ENCODE measurements at regions not wholly inside any gene's neighbourhood (a gene's known extent, or its start where the extent isn't known, plus 50 kb on each side); places are given as distances from the start of the nearest gene placed in this dataset.

DNA sequence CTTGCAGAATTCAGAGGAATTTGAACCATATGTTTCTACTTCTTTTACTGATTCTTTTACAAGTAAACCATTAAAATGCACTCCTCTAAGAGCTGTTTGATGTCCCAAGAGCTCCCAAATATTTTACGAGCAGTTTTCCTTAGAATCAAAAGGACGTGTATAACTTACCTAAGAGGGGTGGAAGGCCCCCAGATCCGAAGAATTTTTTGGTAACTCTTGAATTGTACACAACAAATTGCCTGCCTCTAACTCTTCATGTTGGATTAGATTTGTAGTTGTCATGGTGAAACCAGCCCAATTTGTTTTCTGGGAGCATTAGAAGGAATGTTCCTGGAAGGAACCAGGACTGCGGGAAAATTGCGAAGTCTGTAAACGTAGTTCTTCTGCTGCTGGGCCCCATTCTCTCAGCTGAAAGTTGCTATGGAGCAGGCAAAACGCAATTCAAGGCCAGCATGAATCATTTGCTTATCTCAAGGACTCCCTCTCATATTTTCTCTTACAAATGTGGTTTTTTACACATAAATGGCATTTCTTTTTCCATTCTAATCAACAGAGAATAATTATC lies 124.8 kb upstream of the TMEM72 start:
- H3K4me1 ChIP-seq: no peaks in the 10 kb centered on the region
- H3K36me3 ChIP-seq: no peaks in the 10 kb centered on the region
- ATAC-seq (peak in 4 of 8 donors; percentile 27 to 60 (median 50)), DNase-seq (no peak)
- no peak overlapping the region for H3K27ac ChIP-seq
- peaks cover 0 to 5% (median 0%) of the 10 kb centered on the region in 11 donors for H3K9me3 ChIP-seq
- no peak overlapping the region for H3K4me3 ChIP-seq
- TF ChIP-seq, protein P1, sequence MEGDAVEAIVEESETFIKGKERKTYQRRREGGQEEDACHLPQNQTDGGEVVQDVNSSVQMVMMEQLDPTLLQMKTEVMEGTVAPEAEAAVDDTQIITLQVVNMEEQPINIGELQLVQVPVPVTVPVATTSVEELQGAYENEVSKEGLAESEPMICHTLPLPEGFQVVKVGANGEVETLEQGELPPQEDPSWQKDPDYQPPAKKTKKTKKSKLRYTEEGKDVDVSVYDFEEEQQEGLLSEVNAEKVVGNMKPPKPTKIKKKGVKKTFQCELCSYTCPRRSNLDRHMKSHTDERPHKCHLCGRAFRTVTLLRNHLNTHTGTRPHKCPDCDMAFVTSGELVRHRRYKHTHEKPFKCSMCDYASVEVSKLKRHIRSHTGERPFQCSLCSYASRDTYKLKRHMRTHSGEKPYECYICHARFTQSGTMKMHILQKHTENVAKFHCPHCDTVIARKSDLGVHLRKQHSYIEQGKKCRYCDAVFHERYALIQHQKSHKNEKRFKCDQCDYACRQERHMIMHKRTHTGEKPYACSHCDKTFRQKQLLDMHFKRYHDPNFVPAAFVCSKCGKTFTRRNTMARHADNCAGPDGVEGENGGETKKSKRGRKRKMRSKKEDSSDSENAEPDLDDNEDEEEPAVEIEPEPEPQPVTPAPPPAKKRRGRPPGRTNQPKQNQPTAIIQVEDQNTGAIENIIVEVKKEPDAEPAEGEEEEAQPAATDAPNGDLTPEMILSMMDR (IDR thresholded peaks at IDR 0.05): no peak
- peaks cover 0 to 4% (median 0%) of the 10 kb centered on the region in 7 donors for H3K27me3 ChIP-seq
- WGBS, 2 donors: 76 to 79% methylated on average over 7 of the region's 7 CpGs
- intact Hi-C loops (cut with DNase I): loop anchor here in 1 of 10 donors (5.0 kb wide), 2 partner anchors 51 to 1889 kb away; no protein-coding TSS in a partner anchor

DNA sequence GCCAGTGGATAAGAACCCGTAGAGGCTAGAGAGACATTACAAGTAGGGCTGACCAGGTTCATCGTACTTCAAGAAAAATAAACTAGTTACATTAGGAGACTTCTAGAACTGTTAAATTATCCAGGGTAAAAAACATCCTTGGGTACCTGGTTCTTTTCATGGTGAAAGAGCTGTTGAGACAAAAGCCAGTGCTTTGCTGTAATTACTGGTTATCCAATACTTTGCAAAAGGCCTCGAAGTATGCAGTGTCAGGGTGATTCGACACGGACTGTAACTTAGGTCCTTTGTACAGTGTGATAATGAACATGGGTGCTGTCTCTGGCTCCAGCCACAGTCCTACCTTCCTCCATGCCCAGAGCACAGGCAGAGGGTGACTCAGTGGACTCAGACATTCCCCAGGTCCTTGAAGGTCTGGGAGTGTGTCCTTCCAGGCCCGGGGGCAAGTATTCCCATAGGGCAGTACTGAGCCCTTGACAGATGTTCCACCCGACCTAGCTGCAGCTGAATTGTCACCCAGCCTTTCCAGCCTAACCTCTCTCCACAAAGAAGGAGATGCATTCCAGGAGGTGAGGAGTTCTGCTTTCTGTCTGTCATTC lies 123.6 kb upstream of the TMEM72 start:
- Histone ChIP-seq H3K27me3 (peaks cover 0 to 4% (median 0%) of the 10 kb centered on the region in 7 donors), H3K27ac (no peak overlapping the region), H3K36me3 (no peaks in the 10 kb centered on the region), H3K4me3 (no peak overlapping the region), H3K4me1 (peaks cover 0 to 5% (median 0%) of the 10 kb centered on the region in 9 donors), H3K9me3 (no peaks in the 10 kb centered on the region)
- 78 to 80% methylated on average over 7 of the region's 7 CpGs for WGBS, 2 donors
- intact Hi-C loops (cut with DNase I): loop anchor here in 1 of 10 donors (5.0 kb wide), 2 partner anchors 50 to 1890 kb away; no protein-coding TSS in a partner anchor
- TF ChIP-seq, protein P1 (IDR thresholded peaks at IDR 0.05): no peak
- ATAC-seq (no peak), DNase-seq (no peak)

DNA sequence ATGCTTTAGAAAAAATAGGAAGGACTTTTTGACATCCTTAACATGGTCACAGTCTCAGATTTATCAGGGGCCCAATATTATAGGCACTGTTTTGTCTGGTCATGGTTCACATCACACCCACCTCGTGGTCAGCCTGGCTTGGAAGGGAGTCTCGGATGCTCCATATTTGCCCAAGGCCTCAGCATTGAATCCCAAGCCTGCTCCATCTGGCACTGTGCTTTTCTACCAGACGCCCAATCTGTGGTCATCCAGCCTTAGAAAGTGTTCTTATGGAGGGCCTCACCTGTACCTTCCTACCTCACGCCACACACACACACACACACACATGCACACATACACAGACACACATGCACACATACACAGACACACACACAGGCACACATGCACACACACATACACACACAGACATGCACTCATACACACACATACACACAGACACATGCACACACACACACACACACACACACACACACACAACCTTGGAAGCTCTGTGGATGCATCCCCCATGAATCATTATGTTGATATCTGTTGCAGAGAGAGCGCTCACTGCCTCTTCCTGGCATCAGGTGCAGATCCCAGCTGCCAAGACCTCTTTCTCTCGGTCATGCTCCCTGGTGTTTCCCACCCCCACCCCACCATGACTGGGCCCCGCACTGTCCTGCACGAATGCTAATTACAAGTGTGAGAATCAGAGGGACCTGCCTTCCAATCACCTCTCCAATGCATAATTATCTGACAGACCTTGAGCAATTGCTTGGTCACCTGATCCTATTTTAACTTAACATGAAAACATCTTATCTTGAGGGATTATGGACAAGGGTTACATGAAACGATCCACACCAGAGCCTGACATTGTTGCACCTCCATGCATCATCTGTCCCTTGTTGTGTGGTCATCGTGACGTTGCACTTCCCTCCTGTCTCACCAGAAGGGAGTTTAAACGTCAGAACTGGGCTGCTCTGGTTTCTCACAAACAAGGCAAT lies 122.7 kb upstream of the TMEM72 start:
- TF ChIP-seq, protein P1 (IDR thresholded peaks at IDR 0.05): no peak
- intact Hi-C loops (cut with DNase I): loop anchor here in 1 of 10 donors (5.0 kb wide), 2 partner anchors 49 to 1891 kb away; no protein-coding TSS in a partner anchor
- H3K4me1 ChIP-seq: peaks cover 0 to 5% (median 0%) of the 10 kb centered on the region in 9 donors
- H3K36me3 ChIP-seq: no peaks in the 10 kb centered on the region
- DNase-seq (no peak), ATAC-seq (no peak)
- no peak overlapping the region for H3K27ac ChIP-seq
- no peaks in the 10 kb centered on the region for H3K9me3 ChIP-seq
- no peak overlapping the region for H3K4me3 ChIP-seq
- 81 to 84% methylated on average over 12 of the region's 12 CpGs for WGBS, 2 donors
- peaks cover 0 to 4% (median 0%) of the 10 kb centered on the region in 7 donors for H3K27me3 ChIP-seq

Data from heart right ventricle (tissue), 16 donors.